OCI-LY3 (cell line): ENCODE measurements at regions not wholly inside any gene's neighbourhood (a gene's known extent, or its start where the extent isn't known, plus 50 kb on each side); places are given as distances from the start of the nearest gene placed in this dataset.
"Not testable (repeated sequence)": the region's sequence is repeated elsewhere in the genome, so short reads cannot be mapped to it uniquely, and the experiment has no call there.

ENCODE experiments used
- H2AFZ ChIP-seq: fragments of 200-600, 300-600 bp; shearing (Covaris generic); 2 replicates; pipeline ENCODE4 v1.6.0; 2014; ENCODE audit warnings: antibody characterized with exemption, low read depth, low read length
- H3K27ac ChIP-seq: fragments of 200-600, 300-600 bp; sonication (generic); 2 replicates; pipeline ENCODE4 v1.5.1; 2014; ENCODE audit warnings: mild to moderate bottlenecking, low read length, moderate library complexity, mixed read lengths
- H3K27me3 ChIP-seq: fragments of 200-600, 300-600 bp; sonication (generic); 2 replicates; pipeline ENCODE4 v1.6.1; 2014; ENCODE audit warnings: low read depth, low read length, mixed read lengths
- H3K36me3 ChIP-seq: fragments of 200-600, 300-600 bp; sonication (generic); replicated peaks from 2 replicates; pipeline ENCODE3; 2014; ENCODE audit warnings: low read depth, low read length, mixed read lengths
- H3K4me1 ChIP-seq: fragments of 300-600, 200-600 bp; sonication (generic); 2 replicates; pipeline ENCODE4 v1.6.1; 2014; ENCODE audit warnings: low read length, mixed read lengths
- H3K4me2 ChIP-seq: fragments of 200-600, 300-600 bp; sonication (generic); 2 replicates; pipeline ENCODE4 v1.6.1; 2014; ENCODE audit warnings: low read length, mixed read lengths
- H3K4me3 ChIP-seq: fragments of 300-600, 200-600 bp; sonication (generic); 2 replicates; pipeline ENCODE4 v1.5.1; 2014; ENCODE audit warnings: antibody characterized with exemption, mild to moderate bottlenecking, low read length, moderate library complexity
- H3K79me2 ChIP-seq: fragments of 300-600, 200-600 bp; shearing (Covaris generic); 2 replicates; pipeline ENCODE4 v1.6.1; 2014; ENCODE audit warnings: mild to moderate bottlenecking, low read length, mixed read lengths
- H3K9ac ChIP-seq: fragments of 300-600, 200-600 bp; shearing (Covaris generic); 2 replicates; pipeline ENCODE4 v1.6.0; 2014; ENCODE audit warnings: mild to moderate bottlenecking, low read length, moderate library complexity
- H3K9me3 ChIP-seq: fragments of 200-600, 300-600 bp; shearing (Covaris generic); 2 replicates; pipeline ENCODE4 v1.6.1; 2014; ENCODE audit warnings: low read length, mixed read lengths; ENCODE audit not compliant: insufficient read depth
- H4K20me1 ChIP-seq: fragments of 200-600, 300-600 bp; sonication (generic); 2 replicates; pipeline ENCODE4 v1.6.1; 2016; ENCODE audit warnings: low read length, mixed read lengths; ENCODE audit not compliant: insufficient read depth
- EZH2phosphoT487 ChIP-seq: fragments of 200-600 bp; shearing (Covaris generic); IDR thresholded peaks from 2 replicates; pipeline ENCODE4 v1.6.1; 2018; ENCODE audit warnings: antibody characterized with exemption, mixed run types, low read depth
- TF ChIP-seq, protein P1 (sequence below): fragments of 200-600, 300-600 bp; sonication (generic); IDR thresholded peaks from 2 replicates; pipeline ENCODE4 v1.5.1; 2014; ENCODE audit warnings: antibody characterized with exemption, low read length, low read depth

DNA sequence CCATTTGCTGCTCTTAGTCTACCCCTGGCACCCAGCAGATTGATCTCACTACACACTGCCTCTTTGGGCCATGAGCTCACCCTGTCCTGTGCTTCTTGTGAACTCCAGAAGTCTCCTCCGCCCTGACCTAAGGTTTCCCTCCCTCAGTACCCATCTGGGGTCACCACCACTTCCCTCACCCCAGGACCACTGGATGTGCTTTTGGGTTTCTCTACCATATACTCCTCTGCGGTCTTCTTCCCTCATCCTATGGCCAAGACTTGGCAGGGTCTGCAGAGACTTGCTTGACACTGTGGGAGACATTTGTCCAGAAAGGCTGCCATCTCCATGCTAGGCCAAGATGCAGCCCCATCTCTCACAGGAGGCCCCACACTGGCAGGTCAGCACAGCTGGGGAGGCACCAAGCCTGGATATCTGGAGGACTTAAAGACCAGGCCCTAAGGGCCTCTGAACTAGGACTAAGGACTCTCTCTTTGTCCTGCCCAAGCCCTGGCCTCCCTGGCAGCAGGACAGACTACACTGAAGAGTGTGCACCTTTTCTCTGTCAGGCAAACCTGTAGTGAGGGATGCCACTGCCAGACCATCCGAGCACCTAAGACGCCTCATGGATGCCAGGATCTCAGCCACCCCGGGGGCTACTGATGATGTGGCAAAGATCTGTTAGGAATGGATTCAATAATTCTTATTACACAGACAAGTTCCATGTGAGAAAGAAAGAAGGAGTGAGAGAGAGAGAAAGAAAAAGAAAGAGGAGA, 134.6 kb downstream of the ZNF467 start:
- no peak overlapping the region for H3K4me3 ChIP-seq
- H3K27me3 ChIP-seq: peaks cover 18% of the 10 kb centered on the region; the same call in 1 of the 2 replicates
- no peaks in the 10 kb centered on the region for H3K79me2 ChIP-seq
- no peak overlapping the region for H3K27ac ChIP-seq
- H3K9ac ChIP-seq: no peak overlapping the region
- peaks cover 4% of the 10 kb centered on the region; the same call in 1 of the 2 replicates for H3K4me1 ChIP-seq
- TF ChIP-seq EZH2phosphoT487: no peak
- TF ChIP-seq, protein P1, sequence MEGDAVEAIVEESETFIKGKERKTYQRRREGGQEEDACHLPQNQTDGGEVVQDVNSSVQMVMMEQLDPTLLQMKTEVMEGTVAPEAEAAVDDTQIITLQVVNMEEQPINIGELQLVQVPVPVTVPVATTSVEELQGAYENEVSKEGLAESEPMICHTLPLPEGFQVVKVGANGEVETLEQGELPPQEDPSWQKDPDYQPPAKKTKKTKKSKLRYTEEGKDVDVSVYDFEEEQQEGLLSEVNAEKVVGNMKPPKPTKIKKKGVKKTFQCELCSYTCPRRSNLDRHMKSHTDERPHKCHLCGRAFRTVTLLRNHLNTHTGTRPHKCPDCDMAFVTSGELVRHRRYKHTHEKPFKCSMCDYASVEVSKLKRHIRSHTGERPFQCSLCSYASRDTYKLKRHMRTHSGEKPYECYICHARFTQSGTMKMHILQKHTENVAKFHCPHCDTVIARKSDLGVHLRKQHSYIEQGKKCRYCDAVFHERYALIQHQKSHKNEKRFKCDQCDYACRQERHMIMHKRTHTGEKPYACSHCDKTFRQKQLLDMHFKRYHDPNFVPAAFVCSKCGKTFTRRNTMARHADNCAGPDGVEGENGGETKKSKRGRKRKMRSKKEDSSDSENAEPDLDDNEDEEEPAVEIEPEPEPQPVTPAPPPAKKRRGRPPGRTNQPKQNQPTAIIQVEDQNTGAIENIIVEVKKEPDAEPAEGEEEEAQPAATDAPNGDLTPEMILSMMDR: no peak
- no peak overlapping the region for H3K4me2 ChIP-seq
- H4K20me1 ChIP-seq: no peaks in the 10 kb centered on the region
- H3K9me3 ChIP-seq: no peaks in the 10 kb centered on the region
- H2AFZ ChIP-seq: no peak overlapping the region
- H3K36me3 ChIP-seq: no peaks in the 10 kb centered on the region

DNA sequence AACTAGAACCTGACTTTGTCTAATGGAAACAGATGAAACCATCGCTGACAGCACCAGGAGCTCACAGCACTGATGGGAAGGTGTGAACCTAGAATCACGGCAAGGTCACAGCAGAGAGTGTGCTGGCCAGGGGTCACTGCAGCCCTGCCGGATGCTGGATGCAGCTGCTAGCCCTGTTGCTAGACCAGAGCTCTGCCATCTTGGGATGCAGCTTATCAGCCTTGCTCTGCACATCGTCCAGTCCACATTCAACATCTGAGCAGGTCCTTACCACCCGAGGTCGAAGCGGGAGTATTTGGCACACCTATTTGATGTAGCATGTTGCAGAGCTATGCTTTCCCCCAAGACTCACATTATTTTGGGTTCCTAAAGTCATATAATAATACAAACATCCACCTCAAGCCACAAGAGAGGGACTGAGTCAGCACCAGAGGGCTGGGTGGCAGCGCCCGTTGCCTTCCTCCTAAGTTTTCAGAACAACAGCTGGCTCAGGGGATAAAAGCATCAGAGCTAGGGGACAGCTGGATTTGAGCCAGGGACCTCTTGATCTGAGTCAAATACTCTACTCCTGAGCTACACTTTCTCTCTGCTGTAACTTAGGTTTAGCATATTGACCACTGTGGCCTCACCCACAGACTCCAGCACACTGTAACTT, 135.3 kb downstream of the ZNF467 start:
- no peak overlapping the region for H3K9ac ChIP-seq
- no peak for TF ChIP-seq EZH2phosphoT487
- H3K27ac ChIP-seq: no peak overlapping the region
- peaks cover 25% of the 10 kb centered on the region; the same call in 1 of the 2 replicates for H3K27me3 ChIP-seq
- H3K9me3 ChIP-seq: no peaks in the 10 kb centered on the region
- peaks cover 4% of the 10 kb centered on the region; the same call in 1 of the 2 replicates for H3K4me1 ChIP-seq
- no peaks in the 10 kb centered on the region for H3K79me2 ChIP-seq
- H3K4me2 ChIP-seq: no peak overlapping the region
- H3K36me3 ChIP-seq: no peaks in the 10 kb centered on the region
- no peak overlapping the region for H2AFZ ChIP-seq
- no peak overlapping the region for H3K4me3 ChIP-seq
- no peaks in the 10 kb centered on the region for H4K20me1 ChIP-seq

DNA sequence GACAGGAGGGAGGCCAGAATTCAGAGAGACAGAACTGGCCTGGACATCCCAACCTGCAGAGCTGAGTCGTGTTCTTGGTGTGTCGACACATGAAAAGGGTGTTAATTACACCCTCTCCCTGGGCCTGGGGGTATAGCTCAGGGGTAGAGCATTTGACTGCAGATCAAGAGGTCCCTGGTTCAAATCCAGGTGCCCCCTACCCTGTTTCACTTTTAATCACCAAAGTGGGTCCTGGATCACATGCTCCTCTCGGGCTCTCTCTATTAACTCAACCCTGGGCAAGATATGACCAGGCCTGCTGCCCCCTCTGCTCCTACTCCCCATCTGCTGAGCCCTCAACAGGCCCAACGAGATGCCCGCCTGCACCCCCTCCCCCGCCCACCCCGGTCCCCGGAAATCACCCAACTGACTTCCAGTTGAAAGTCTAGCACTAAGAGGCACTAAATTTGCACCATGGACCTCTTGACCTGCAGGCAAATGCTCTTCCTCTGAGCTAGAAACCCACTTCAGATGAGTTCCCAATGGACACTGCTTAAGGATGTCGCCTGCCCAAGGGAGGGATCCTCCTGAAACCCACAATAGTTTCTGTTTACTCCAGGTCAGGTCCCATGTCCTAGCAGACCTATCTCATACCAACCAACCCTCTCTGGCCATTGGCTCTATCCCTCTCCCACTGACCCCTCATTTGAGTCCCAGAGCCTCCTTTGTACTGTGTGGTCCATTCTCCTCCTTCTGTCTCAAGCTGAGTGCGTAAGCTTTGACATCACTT, 137.6 kb downstream of the ZNF467 start:
- H3K4me2 ChIP-seq: no peak overlapping the region
- no peaks in the 10 kb centered on the region for H3K79me2 ChIP-seq
- no peaks in the 10 kb centered on the region for H3K36me3 ChIP-seq
- peaks cover 4% of the 10 kb centered on the region; the same call in 1 of the 2 replicates for H3K4me1 ChIP-seq
- TF ChIP-seq EZH2phosphoT487: no peak
- TF ChIP-seq, protein P1: no peak
- H2AFZ ChIP-seq: no peak overlapping the region
- no peak overlapping the region for H3K4me3 ChIP-seq
- no peak overlapping the region for H3K9ac ChIP-seq
- H3K9me3 ChIP-seq: no peaks in the 10 kb centered on the region
- no peak overlapping the region for H3K27ac ChIP-seq
- no peaks in the 10 kb centered on the region for H4K20me1 ChIP-seq
- H3K27me3 ChIP-seq: peaks cover 35% of the 10 kb centered on the region

DNA sequence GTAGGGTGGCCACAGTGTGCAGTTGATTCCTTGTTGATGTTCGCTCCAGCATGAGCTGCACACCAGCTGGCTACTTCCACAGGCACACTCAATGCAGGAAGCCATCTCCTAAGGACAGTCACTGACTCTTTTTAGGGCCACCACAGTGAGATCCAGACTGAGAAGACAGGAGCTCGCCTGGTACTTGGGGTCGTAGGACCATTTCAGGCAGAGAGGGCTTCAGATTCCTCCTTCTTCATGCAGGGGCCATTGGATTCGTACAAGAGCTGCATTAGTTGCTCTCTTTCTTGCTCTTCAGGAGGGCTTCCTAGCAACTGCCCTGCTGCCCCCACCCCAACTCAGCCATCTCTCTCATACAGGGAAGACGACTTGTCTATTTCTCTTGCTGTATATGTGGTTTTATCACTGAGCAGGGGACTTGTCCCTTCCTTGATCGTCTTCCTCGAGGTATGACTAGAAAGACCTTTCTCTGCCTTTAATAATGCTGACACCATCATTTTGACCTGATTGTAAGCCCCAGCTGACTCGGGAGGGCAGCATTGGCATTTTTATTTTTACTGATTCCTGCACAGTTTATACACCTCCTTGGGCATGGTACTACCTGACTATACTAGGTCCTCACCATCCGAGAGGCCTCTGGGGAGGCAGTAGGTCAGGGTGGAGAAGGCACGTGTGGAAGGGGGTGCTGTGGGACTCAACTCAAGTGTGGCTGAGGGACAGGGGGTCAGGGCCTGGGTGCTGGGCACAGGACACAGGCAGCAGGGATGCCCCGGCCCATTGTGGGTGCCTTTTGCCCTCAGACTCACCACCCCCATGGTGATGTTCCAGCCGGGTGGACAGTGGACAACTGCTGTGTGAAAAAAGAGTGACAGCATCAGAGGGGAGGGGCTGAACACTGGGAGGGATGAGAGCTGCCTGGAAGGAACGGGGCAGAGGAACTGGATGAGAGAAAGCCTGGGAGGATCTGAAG, 136.7 kb upstream of the ZNF746 start:
- H3K4me2 ChIP-seq: no peak overlapping the region
- no peak overlapping the region for H3K9ac ChIP-seq
- no peaks in the 10 kb centered on the region for H4K20me1 ChIP-seq
- peaks cover 48% of the 10 kb centered on the region for H3K27me3 ChIP-seq
- no peaks in the 10 kb centered on the region for H3K36me3 ChIP-seq
- peaks cover 4% of the 10 kb centered on the region; the same call in 1 of the 2 replicates for H3K4me1 ChIP-seq
- H3K4me3 ChIP-seq: no peak overlapping the region
- H2AFZ ChIP-seq: no peak overlapping the region
- no peaks in the 10 kb centered on the region for H3K79me2 ChIP-seq
- TF ChIP-seq EZH2phosphoT487: no peak
- TF ChIP-seq, protein P1: no peak
- H3K27ac ChIP-seq: no peak overlapping the region
- no peaks in the 10 kb centered on the region for H3K9me3 ChIP-seq

DNA sequence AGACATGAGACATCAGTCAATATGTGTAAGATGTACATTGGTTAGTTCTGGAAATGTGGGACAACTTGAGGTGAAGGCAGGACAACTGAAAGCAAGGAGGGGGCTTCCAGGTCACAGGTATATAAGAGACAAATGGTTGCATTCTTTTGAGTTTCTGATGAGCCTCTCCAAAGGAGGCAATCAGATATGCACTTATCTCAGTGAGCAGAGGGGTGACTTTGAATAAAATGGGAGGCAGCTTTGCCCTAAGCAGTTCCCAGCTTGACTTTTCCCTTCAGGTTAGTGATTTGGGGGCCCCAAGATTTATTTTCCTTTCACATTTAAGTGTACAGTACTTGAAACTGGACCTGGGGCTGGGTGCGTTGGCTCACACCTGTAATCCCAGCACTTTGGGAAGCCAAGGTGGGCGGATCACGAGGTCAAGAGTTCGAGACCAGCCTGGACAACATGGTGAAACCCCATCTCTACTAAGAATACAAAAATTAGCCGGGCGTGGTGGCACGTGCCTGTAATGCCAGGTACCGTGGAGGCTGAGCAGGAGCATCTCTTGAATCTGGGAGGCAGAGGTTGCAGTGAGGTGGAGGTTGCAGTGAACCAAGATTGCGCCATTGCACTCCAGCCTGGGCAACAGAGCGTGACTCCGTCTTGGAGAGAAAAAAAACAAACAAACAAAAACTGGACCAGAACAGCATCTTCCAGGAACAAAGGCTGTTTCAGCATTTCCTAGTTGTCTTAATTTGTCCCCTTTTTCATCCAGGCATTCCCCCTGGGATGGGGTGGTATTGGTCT, 130.9 kb upstream of the ZNF746 start:
- not testable (repeated sequence) for H3K27ac ChIP-seq, H3K4me2 ChIP-seq, H3K9ac ChIP-seq, H3K4me3 ChIP-seq, H3K79me2 ChIP-seq, H4K20me1 ChIP-seq, H2AFZ ChIP-seq, H3K4me1 ChIP-seq, H3K9me3 ChIP-seq, H3K36me3 ChIP-seq
- peaks cover 45% of the 10 kb centered on the region for H3K27me3 ChIP-seq
